Epithelial cell of proximal tubule (primary cell): ENCODE measurements at regions not wholly inside any gene's neighbourhood (a gene's known extent, or its start where the extent isn't known, plus 50 kb on each side); places are given as distances from the start of the nearest gene placed in this dataset.

Experiments
- DNase-seq: peaks from one replicate; pipeline ENCODE4 v3.0.0-alpha.2; 2011; ENCODE audit warnings: low read depth
- H3K4me3 ChIP-seq: 2 replicates; pipeline ENCODE4 v1.5.1; 2011; ENCODE audit warnings: low read depth, mild to moderate bottlenecking, low read length
- TF ChIP-seq, protein P1 (sequence below): conservative IDR thresholded peaks from 2 replicates; pipeline ENCODE4 v1.5.1; 2012; ENCODE audit warnings: low read depth, mild to moderate bottlenecking, low read length

DNA sequence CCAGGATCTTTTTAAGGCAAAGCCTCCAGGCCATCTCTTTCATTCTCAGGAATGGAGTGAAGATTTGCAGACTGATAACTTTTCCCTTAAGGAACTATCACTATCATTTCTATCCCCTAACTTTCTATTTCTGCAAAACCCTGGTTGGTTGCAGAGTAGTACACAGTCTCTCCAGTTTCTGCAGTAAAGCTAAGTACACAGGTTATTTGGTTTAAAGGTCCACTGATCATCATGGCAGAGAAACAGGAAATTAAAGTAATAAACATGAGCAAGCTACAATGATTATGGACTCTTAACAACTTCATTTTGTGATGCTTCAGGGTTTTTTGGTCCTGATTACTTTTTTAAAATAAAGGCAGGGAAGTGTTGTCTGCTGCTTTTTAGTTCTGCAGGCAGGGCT, 890.0 kb upstream of the DDX18 start:
- TF ChIP-seq, protein P1, sequence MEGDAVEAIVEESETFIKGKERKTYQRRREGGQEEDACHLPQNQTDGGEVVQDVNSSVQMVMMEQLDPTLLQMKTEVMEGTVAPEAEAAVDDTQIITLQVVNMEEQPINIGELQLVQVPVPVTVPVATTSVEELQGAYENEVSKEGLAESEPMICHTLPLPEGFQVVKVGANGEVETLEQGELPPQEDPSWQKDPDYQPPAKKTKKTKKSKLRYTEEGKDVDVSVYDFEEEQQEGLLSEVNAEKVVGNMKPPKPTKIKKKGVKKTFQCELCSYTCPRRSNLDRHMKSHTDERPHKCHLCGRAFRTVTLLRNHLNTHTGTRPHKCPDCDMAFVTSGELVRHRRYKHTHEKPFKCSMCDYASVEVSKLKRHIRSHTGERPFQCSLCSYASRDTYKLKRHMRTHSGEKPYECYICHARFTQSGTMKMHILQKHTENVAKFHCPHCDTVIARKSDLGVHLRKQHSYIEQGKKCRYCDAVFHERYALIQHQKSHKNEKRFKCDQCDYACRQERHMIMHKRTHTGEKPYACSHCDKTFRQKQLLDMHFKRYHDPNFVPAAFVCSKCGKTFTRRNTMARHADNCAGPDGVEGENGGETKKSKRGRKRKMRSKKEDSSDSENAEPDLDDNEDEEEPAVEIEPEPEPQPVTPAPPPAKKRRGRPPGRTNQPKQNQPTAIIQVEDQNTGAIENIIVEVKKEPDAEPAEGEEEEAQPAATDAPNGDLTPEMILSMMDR, result no peak
- no peak for DNase-seq
- H3K4me3 ChIP-seq, result no peak overlapping the region

- no peak for DNase-seq
- TF ChIP-seq, protein P1, result no peak
- H3K4me3 ChIP-seq, result no peak overlapping the region
Measured at GRCh38 chr2:116935097-116935814, 879.2 kb upstream of the DDX18 start.

DNA sequence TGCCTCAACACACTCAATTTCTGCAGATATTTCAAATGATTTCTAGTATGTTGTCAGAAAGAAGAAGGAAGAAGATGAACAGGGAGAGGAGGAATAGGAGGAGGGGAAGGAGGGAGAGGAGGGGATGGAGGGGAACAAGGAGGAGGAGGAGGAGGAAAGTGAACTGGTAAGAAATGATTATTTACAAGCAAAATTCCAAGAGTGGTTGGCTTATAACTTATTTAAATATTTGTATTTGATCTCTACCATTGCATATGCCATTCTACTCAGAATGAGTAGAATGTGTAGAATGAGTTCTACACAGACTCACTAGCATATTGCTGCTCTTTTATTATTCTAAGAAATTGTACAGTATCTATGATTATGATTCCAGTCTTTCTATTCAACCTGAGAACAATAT, 866.2 kb upstream of the DDX18 start:
- H3K4me3 ChIP-seq, result no peak overlapping the region
- no peak for DNase-seq
- TF ChIP-seq, protein P1, result no peak

DNA sequence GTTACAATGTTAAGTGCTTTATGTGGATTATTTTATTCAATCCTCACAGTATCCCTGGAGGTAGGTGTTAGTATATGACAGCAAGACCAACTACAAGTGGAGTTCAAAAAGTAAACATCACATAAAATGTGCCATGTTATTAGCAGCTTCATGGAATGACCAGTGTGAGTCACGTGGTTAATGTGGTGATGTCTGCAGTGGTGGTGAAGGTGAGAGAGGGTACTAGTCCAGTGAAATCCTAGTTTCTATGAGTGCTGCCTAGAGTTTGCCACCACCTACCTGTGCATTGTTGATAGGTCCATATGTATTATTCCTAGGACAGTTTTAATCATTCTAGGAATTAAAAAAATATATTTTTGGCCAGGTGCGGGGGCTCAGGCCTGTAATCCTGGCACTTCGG, 865.2 kb upstream of the DDX18 start:
- no peak for DNase-seq
- H3K4me3 ChIP-seq, result no peak overlapping the region
- TF ChIP-seq, protein P1, result no peak

- no peak for DNase-seq
- H3K4me3 ChIP-seq, result no peak overlapping the region
- TF ChIP-seq, protein P1, result peak; percentile 11
Measured at GRCh38 chr2:116952254-116952653, 862.2 kb upstream of the DDX18 start.

- TF ChIP-seq, protein P1, result no peak
- DNase-seq, result no peak
- no peak overlapping the region for H3K4me3 ChIP-seq
Measured at GRCh38 chr2:116955646-116956045, 858.8 kb upstream of the DDX18 start.

DNA sequence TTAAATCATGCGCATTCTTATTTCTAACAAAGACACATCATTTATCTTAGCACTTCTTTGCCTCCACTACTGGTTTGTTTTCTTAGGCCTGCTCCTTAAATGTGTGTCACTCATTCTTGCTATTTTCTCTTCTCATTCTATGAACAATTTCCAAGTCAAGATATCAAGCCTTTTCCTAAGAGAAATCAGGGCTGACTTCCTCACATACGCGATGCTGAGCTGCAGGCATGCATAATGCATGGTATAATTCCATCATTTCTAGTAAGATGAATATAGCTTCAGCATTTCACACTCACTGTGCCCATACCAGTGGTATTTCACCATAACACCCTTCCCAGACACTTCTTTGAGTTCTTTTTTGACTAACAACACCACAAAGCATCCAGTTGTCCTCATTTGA, 838.9 kb upstream of the DDX18 start:
- DNase-seq, result no peak
- TF ChIP-seq, protein P1, result no peak
- H3K4me3 ChIP-seq, result no peak overlapping the region
